ENCODE measurements at regions not wholly inside any gene's neighbourhood (a gene's known extent, or its start where the extent isn't known, plus 50 kb on each side); places are given as distances from the start of the nearest gene placed in this dataset.

- TF ChIP-seq CTCF (conservative IDR thresholded peaks at IDR 0.05): no peak
- no peak overlapping the region for H3K27ac ChIP-seq
Measured at GRCh38 chr14:71662291-71662790, 269.9 kb upstream of the RGS6 start.

DNA sequence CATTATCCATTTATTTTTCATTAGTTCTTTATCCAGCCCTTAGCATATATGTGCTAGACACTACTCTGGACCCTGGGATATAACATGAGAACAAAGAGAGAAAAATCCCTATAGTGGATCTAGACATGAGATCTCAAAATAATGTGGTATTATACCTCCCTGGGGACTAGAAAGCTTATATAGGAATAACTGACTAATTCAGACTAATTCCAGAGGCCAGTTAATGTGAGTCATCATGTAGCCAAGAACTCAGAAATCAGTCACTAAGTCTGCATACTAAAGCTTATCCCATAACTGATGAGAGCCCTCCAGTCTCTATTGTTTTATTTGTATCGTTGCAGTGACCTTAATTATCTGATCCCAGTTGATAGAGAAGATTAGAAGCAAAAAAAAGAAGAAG lies 267.1 kb upstream of the RGS6 start:
- no peak overlapping the region for H3K27ac ChIP-seq
- TF ChIP-seq CTCF (conservative IDR thresholded peaks at IDR 0.05): no peak

DNA sequence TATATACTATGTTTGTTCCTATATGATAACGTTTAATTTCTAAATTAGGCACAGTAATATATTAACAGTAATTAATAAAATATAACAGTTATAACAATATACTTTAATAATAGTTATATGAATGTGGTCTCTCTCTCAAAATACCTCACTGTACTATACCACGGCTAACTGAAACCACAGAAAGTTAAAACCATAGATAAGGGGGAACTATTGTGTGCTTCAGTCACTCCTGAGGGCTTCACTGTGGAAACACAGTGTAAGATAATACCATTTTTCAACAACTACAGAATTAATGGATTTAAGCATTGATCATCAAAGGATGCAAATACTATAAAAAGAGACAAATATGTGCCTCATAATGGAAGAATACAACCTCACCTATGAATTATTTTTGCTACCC lies 266.4 kb upstream of the RGS6 start:
- no peak for TF ChIP-seq CTCF (conservative IDR thresholded peaks at IDR 0.05)
- no peak overlapping the region for H3K27ac ChIP-seq

GRCh38 chr14:71666571-71667145 lies 265.6 kb upstream of the RGS6 start:
- no peak overlapping the region for H3K27ac ChIP-seq
- no peak for TF ChIP-seq CTCF (conservative IDR thresholded peaks at IDR 0.05)

GRCh38 chr14:71668186-71668912 lies 263.9 kb upstream of the RGS6 start:
- H3K27ac ChIP-seq: no peak overlapping the region
- TF ChIP-seq CTCF (conservative IDR thresholded peaks at IDR 0.05): no peak

GRCh38 chr14:71672596-71672995 lies 259.6 kb upstream of the RGS6 start:
- no peak for TF ChIP-seq CTCF (conservative IDR thresholded peaks at IDR 0.05)
- H3K27ac ChIP-seq: no peak overlapping the region

GRCh38 chr14:71675126-71675899 lies 256.9 kb upstream of the RGS6 start:
- TF ChIP-seq CTCF (conservative IDR thresholded peaks at IDR 0.05): no peak
- no peak overlapping the region for H3K27ac ChIP-seq
